AG04449 (cell line): ENCODE measurements at regions not wholly inside any gene's neighbourhood (a gene's known extent, or its start where the extent isn't known, plus 50 kb on each side); places are given as distances from the start of the nearest gene placed in this dataset.

ENCODE experiments used
- CTCF ChIA-PET: fragments of 350-600 bp; formaldehyde crosslinking; extraction: SDS; loops from one replicate; lab custom pipeline; 2021; ENCODE audit warnings: antibody characterized with exemption; lab: Yijun Ruan, JAX
- POLR2A ChIA-PET: fragments of 400-600, 350-600 bp; formaldehyde crosslinking; extraction: SDS; loops from one replicate; lab custom pipeline; 2020; ENCODE audit warnings: antibody characterized with exemption, inconsistent platforms; lab: Yijun Ruan, JAX
- DNase-seq: peaks from one replicate; pipeline ENCODE4 v3.0.0-alpha.2; 2010; ENCODE audit warnings: low read depth, low spot score
- H3K4me3 ChIP-seq: 2 replicates; pipeline ENCODE4 v1.5.1; 2011; ENCODE audit warnings: low read depth, mild to moderate bottlenecking, control low read depth, low read length
- CTCF ChIP-seq: IDR thresholded peaks from one replicate; pipeline ENCODE4 v1.5.1; 2011; ENCODE audit warnings: mild to moderate bottlenecking, moderate library complexity, low read length, control low read depth, inconsistent platforms; ENCODE audit not compliant: insufficient read depth; ENCODE audit errors: missing control alignments

GRCh38 chr7:12861070-12861469 lies 173.6 kb downstream of the ARL4A start:
- ChIA-PET POLR2A (no interaction called here), CTCF (no interaction called here)
- DNase-seq, result no peak
- no peak for TF ChIP-seq CTCF
- H3K4me3 ChIP-seq, result no peak overlapping the region

DNA sequence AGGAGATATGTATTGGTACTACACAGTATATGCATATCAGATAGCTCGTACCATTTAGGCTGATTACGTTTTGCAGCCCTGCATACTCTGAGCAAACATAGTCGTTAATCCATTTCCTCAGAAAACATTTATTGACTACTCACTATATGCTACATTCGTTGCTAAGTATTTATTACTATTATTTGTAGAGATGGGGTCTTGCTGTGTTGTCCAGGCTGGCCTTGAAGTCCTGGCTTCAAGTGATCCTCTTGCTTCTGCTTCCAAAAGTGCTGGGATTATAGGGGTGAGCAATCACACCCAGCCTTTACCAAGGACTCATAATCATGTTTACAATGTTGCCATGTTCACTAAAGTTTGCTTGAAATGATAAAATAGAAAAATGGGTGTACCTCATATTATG lies 174.7 kb downstream of the ARL4A start:
- CTCF ChIA-PET, result no interaction called here
- TF ChIP-seq CTCF, result no peak
- no peak overlapping the region for H3K4me3 ChIP-seq
- DNase-seq, result no peak
- POLR2A ChIA-PET, result no interaction called here

DNA sequence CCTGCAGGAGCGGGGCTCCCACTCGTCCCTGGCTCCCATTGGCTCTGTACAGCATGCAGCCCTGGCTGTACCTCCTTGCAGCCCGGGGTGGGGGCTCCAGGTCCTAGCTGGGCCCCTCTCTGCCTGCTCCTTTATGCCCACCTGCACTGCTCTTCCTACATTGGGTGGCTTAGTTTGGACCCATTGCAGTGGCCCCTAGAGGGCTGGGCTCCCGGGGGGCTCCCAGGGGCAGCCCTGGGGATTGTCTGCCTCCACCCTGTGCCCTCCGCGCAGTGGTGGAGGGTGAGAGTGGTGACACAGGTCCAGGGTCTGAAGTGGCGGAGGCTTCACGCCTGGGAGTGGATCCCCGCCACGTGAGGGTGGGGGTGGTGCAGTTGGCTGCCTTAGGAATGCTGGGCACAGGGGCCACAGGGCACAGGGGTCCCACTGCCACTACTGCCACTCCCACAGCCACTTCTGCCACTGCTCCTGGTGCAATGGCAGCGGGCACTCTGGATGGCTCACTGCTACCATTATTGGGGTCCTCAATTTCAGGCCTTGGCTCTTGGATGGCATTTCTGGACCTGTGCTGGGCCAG lies 177.1 kb downstream of the ARL4A start:
- H3K4me3 ChIP-seq, result no peak overlapping the region
- ChIA-PET CTCF (no interaction called here), POLR2A (no interaction called here)
- DNase-seq, result no peak
- TF ChIP-seq CTCF, result no peak

DNA sequence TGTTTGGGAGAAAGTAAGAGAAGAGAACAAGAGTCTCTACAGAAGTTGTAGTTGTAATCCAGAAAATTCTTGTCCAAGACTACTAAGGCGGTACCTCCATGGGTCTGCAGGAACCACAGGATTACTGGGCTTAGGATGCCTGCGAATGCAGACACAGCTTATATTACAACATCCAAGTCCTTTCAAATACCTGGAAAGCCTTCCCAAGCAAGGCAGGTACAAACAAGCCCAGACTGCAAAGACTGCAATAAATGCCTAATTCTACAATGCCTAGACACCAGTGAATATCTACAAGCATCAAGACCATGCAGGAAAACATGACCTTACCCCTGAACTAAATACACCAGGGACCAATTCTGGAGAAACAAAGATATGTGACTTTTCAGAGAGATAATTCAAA lies 178.2 kb downstream of the ARL4A start:
- POLR2A ChIA-PET, result no interaction called here
- CTCF ChIA-PET, result no interaction called here
- no peak overlapping the region for H3K4me3 ChIP-seq
- no peak for TF ChIP-seq CTCF
- DNase-seq, result no peak

GRCh38 chr7:12866207-12866606 lies 178.8 kb downstream of the ARL4A start:
- no peak overlapping the region for H3K4me3 ChIP-seq
- POLR2A ChIA-PET, result no interaction called here
- no peak for TF ChIP-seq CTCF
- CTCF ChIA-PET, result no interaction called here
- DNase-seq, result no peak

GRCh38 chr7:12868027-12868426 lies 180.6 kb downstream of the ARL4A start:
- ChIA-PET POLR2A (no interaction called here), CTCF (no interaction called here)
- DNase-seq, result no peak
- TF ChIP-seq CTCF, result no peak
- H3K4me3 ChIP-seq, result no peak overlapping the region
